HG03457 (cell line): ENCODE measurements at regions not wholly inside any gene's neighbourhood (a gene's known extent, or its start where the extent isn't known, plus 50 kb on each side); places are given as distances from the start of the nearest gene placed in this dataset.
"Not testable (repeated sequence)": the region's sequence is repeated elsewhere in the genome, so short reads cannot be mapped to it uniquely, and the experiment has no call there.

Experiments used
- ATAC-seq: cut with Tn5 transposase; IDR thresholded peaks from one replicate; pipeline ENCODE4 v1.9.1; 2021; ENCODE audit warnings: moderate number of reproducible peaks; ENCODE audit not compliant: unreplicated experiment

DNA sequence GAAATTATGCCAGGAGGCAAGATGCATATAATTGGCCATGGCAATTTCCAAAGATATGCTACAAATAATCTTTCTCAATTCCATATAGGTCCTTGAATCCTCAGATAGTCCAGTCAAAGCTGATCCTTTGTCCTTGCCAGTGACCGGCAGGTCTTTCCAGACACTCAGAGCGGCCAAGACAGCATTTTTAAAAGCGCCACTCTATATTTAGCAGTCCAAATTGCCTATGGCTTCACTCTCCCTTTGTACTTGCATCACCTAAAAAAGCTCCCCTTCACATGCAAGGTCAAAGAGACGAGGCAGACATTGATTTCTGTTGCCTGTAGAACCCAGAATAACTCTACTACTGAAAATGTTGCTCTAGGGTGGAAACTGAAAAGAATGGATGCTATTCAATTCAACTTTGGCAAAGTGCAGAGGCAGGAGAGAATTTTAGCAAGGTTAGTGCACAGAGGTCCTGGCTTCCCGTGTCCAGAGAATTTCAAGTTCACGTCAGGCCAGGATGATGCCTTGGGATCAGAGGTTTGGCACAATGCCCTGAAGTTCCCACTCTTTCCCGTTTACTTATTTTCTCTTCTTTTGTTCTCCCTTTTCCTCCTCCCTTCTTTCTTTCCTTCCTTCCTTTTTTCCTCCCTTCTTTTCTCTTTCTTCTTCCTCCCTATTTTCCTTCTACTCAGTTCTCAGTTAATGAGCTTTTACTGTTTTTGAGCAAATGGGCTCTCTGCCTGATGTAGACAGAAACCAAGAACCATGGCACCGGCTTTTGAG lies 108.5 kb downstream of the KCNK1 start:
- no peak for ATAC-seq

GRCh38 chr1:233723387-233723786 lies 109.5 kb downstream of the KCNK1 start:
- ATAC-seq, result no peak

GRCh38 chr1:233724131-233724631 lies 110.3 kb downstream of the KCNK1 start:
- not testable (repeated sequence) for ATAC-seq

GRCh38 chr1:233725423-233725822 lies 111.5 kb downstream of the KCNK1 start:
- ATAC-seq, result no peak

DNA sequence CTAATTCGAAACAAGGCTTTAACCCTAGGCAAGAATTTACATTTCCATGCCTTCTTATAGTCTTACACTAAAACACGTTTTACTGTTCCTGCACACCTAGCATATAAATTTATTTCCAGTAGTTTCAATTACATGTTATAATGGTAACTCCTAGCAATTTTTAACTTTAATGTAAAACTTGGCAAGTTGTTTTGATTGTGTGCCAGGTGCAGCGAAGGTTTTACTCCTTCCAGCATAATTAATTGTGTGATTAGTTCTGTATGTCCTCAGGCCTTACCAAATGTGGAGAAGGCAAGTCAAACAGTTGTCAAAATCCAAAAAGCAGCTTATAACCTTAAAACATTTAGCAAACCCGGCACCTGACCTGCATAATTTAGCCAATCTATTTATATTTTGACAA lies 114.8 kb downstream of the KCNK1 start:
- ATAC-seq, result no peak

DNA sequence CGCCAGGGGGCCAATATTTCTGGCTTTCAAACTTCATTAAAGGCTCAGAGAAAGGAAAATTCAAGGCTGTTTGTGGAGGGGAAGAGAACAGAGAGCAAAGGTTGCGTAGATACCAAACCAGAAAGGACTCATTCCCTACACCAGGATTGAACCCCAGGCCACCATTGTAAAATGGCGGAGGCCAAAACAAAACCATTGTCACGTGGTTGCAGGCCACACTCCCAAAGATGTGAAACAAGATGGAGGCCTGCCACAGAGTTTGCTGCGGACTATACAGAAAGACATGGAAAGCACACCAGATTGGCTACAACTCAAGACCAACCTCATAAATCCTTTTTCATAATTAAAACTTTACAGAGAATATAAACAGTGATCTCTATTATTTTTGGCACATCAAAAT lies 116.5 kb downstream of the KCNK1 start:
- ATAC-seq, result no peak

GRCh38 chr1:233730809-233731208 lies 116.9 kb downstream of the KCNK1 start:
- ATAC-seq, result no peak

DNA sequence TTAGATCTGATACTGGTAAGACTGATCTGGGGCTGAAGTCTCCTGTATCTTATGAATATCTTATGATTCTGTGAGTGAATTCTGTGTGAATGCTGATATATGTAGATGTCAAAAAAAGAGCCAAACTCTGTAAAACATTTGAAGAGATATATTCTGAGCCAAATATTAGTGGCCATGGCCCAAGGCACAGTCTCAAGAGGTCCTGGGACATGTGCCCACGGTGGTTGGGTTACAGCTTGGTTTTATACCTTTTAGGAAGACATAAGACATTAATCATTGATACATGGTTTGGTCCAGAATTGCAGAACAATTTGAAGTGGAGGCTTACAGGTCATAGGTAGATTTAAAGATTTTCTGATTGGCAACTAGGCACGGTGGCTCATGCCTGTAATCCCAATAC lies 118.3 kb downstream of the KCNK1 start:
- ATAC-seq, result no peak

DNA sequence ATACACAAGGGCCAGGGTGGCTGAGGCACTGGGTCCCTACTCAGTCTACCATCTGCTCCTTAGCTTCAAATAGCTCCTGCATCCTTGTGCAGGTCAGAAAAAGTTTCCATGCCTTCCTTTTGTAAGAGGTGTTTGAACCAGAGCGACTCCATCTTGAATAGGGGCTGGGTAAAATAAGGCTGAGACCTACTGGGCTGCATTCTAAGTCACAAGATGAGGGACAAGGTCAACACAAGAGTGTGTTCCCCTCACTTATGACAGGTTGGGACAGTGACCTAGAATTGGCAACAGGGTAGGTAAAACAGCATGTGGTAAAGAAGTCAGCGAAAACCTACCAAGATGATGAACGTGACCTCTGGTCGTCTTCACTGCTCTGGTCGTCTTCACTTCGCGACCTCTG lies 120.5 kb downstream of the KCNK1 start:
- no peak for ATAC-seq

- no peak for ATAC-seq
Observed at GRCh38 chr1:233735331-233735730, 121.4 kb downstream of the KCNK1 start.

DNA sequence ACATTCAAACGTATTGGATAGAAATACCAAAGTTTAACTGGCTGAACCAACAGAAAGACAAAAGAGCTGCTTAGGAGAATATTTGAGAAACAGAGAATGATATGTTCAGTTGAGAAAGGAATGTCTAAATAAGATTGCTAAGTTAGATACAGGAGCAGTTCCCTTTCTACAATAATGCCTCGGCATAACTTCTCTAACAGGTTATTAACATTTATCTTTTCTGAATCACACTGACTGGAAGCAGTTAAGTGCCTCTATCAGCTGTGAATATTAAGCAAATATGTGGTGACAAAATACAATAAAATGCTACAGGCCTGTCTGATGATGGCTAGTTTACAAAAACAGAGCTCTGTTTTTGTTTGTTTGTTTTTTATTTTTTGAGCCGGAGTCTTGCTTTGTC lies 121.9 kb downstream of the KCNK1 start:
- ATAC-seq, result no peak

GRCh38 chr1:233737341-233737740 lies 123.4 kb downstream of the KCNK1 start:
- no peak for ATAC-seq

GRCh38 chr1:233738396-233738795 lies 124.5 kb downstream of the KCNK1 start:
- no peak for ATAC-seq

DNA sequence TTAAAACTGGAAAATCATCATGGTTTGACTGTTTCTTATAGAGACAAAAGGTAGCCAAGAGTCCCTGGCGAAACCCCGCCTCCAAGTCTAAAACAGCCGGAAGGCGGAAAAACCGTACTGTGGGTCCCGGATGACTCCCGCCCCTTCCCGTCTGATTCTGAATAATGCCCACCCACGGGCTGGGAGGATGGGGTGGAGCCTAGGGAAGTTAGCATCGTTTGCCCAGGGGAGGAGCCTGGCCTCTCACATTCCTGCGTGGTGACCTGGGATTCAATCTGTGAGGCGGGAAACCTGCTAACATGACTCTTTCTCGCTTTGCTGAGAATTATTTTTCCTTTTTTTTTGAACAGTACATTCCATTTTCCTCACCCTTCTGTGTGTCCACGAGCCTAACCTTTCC lies 124.9 kb downstream of the KCNK1 start:
- no peak for ATAC-seq

- ATAC-seq, result no peak
Observed at GRCh38 chr1:233744779-233745513, 131.0 kb downstream of the KCNK1 start.

GRCh38 chr1:233750139-233750538 lies 136.2 kb downstream of the KCNK1 start:
- no peak for ATAC-seq

DNA sequence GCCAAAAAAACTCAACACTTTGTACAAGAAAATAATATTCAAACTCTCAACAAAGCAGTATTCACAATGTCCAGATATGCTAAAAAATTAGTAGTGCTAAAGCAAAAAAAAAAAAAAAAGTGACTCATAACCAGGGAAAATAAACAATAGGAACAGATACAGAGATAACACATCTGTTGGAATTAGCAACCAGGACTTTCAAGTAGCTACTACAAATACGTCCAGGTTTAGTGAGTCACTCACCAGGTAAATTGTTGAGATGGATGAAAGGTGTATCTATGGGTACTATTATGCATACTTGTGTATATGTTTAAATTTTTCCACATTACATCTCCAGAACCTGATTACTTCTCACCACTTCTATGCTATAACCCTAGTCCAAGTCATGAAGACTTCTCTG lies 144.8 kb upstream of the SLC35F3 start:
- no peak for ATAC-seq

DNA sequence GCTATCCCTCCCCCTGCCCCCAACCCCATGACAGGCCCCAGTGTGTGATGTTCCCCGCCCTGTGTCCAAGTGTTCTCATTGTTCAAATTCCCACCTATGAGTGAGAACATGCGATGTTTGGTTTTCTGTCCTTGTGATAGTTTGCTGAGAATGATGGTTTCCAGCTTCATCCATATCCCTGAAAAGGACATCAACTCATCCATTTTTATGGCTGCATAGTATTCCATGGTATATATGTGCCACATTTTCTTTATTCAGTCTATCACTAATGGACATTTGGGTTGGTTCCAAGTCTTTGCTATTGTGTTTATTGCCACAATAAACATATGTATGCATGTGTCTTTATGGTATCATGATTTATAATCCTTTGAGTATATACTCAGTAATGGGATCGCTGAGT lies 140.2 kb upstream of the SLC35F3 start:
- not testable (repeated sequence) for ATAC-seq

DNA sequence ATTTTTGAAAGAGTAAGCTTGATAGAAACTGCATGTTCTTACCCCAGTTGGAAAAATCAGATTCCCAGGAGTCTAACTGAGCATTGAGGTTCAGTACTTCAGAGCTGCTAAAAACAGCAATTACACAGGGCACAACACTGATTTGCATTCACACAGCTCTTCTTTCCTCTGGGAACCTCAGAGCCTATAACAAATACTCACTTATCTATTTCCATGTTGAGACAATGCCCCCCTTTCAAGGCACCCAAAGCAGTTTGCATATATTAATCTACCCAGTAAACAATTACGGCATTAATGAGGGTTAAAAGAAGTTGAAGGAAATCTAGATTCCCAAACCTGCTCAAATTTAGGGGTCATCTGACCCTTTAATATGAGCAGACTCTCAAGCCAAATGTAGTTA lies 126.9 kb upstream of the SLC35F3 start:
- no peak for ATAC-seq

- ATAC-seq, result no peak
Observed at GRCh38 chr1:233780049-233780448, 124.4 kb upstream of the SLC35F3 start.

- no peak for ATAC-seq
Observed at GRCh38 chr1:233782937-233783586, 121.4 kb upstream of the SLC35F3 start.

- no peak for ATAC-seq
Observed at GRCh38 chr1:233787599-233787998, 116.9 kb upstream of the SLC35F3 start.
